ENCODE measurements at regions not wholly inside any gene's neighbourhood (a gene's known extent, or its start where the extent isn't known, plus 50 kb on each side); places are given as distances from the start of the nearest gene placed in this dataset.

DNA sequence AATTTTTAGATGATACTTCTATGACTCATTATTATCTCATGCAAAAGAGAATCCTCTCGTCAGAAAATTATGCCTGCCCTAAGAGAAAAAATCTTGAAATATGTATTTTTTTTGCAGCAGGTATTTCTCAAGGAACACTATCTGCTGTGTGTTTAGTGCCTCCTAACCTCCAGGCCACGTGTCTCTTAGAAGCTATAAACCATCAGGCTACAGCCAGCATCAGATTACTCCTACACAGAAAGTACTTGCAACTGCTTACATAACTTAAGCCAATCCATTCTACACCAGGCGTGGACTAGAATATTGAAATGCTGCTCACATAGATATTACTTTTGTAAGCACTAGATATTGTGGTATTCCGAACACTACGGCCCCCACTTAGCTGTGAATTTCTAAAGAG lies 933.4 kb downstream of the PLA2G4A start:
- Histone ChIP-seq H3K27me3 (replicated peaks; ENCODE audit: control insufficient read depth, insufficient read depth, low read length) (no peaks in the 10 kb centered on the region), H3K4me3 (replicated peaks; ENCODE audit: low read depth, low read length) (no peak overlapping the region), H3K36me3 (ENCODE audit: control insufficient read depth, insufficient read depth, low read length) (no peaks in the 10 kb centered on the region)
- DNase-seq (ENCODE audit: extremely low read depth, insufficient read length), result no peak
- TF ChIP-seq, protein P1, sequence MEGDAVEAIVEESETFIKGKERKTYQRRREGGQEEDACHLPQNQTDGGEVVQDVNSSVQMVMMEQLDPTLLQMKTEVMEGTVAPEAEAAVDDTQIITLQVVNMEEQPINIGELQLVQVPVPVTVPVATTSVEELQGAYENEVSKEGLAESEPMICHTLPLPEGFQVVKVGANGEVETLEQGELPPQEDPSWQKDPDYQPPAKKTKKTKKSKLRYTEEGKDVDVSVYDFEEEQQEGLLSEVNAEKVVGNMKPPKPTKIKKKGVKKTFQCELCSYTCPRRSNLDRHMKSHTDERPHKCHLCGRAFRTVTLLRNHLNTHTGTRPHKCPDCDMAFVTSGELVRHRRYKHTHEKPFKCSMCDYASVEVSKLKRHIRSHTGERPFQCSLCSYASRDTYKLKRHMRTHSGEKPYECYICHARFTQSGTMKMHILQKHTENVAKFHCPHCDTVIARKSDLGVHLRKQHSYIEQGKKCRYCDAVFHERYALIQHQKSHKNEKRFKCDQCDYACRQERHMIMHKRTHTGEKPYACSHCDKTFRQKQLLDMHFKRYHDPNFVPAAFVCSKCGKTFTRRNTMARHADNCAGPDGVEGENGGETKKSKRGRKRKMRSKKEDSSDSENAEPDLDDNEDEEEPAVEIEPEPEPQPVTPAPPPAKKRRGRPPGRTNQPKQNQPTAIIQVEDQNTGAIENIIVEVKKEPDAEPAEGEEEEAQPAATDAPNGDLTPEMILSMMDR (IDR thresholded peaks at IDR 0.05; ENCODE audit: insufficient read depth, low read length, poor library complexity, severe bottlenecking), result no peak

DNA sequence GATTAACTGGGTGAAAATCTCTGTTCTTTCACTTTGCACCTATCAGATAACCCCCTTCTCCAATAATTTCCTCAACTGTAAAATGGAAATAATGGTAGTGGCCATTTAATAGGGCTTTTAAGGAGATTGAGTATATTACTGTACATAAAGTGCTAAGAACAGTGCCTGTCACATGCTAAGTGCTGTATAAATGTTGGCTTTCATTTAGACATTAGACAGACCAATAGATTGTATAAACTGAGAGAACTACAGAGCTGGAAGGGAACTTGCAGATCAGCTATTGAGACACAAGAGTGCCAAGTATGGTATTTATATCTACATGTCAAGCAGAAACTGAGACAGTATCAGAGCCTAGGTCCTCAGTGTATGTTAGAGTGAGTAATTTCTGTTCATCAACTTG lies 934.7 kb downstream of the PLA2G4A start:
- H3K4me3 ChIP-seq (replicated peaks; ENCODE audit: low read depth, low read length), result no peak overlapping the region
- no peak for DNase-seq (ENCODE audit: extremely low read depth, insufficient read length)
- TF ChIP-seq, protein P1 (IDR thresholded peaks at IDR 0.05; ENCODE audit: insufficient read depth, low read length, poor library complexity, severe bottlenecking), result no peak

DNA sequence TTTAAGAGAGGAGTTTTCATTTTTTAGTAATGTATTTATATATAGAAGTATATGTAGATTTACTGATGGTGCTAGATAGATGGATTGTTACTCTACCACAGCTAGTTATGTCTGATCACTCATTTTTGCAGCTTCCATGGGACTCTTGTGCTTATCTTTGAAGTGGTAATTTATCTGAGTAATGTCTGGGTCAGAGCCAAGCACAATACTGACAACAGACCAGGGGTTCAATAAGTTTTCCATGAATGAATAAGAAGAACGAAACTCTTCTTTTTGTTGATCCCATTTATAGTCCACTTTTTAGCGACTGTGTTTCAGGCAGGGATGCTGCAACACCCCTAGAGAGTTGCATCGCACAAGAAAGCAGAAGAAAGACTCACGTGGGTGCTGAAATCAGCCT lies 935.2 kb downstream of the PLA2G4A start:
- no peaks in the 10 kb centered on the region for H3K27me3 ChIP-seq (replicated peaks; ENCODE audit: control insufficient read depth, insufficient read depth, low read length)
- TF ChIP-seq, protein P1 (IDR thresholded peaks at IDR 0.05; ENCODE audit: insufficient read depth, low read length, poor library complexity, severe bottlenecking), result no peak
- no peaks in the 10 kb centered on the region for H3K36me3 ChIP-seq (ENCODE audit: control insufficient read depth, insufficient read depth, low read length)
- no peak for DNase-seq (ENCODE audit: extremely low read depth, insufficient read length)
- H3K4me3 ChIP-seq (replicated peaks; ENCODE audit: low read depth, low read length), result no peak overlapping the region

More for the DNA sequence above, 934.7 kb downstream of the PLA2G4A start:
- H3K36me3 ChIP-seq (ENCODE audit: control insufficient read depth, insufficient read depth, low read length), result no peaks in the 10 kb centered on the region
- H3K27me3 ChIP-seq (replicated peaks; ENCODE audit: control insufficient read depth, insufficient read depth, low read length), result no peaks in the 10 kb centered on the region

DNA sequence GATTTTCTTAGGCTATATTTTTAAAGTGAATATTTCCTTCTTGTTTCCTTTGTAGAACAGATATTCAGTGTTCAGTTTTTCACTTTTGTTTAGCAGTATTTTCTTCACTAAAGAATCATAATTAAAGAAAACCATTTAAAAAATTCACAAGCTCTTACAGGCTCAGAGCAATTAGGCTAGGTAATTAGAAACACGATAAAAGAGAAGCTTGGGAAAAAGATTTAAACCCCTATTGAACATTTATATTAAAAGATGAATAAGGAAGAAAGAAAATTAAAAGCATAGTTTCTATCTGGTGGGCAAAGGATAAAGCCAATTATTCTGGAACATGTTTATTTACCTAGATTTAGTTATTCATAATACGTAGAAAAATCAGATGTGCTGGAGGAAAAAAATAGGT lies 942.6 kb downstream of the PLA2G4A start:
- DNase-seq (ENCODE audit: extremely low read depth, insufficient read length), result no peak
- H3K4me3 ChIP-seq (replicated peaks; ENCODE audit: low read depth, low read length), result no peak overlapping the region
- TF ChIP-seq, protein P1 (IDR thresholded peaks at IDR 0.05; ENCODE audit: insufficient read depth, low read length, poor library complexity, severe bottlenecking), result no peak

DNA sequence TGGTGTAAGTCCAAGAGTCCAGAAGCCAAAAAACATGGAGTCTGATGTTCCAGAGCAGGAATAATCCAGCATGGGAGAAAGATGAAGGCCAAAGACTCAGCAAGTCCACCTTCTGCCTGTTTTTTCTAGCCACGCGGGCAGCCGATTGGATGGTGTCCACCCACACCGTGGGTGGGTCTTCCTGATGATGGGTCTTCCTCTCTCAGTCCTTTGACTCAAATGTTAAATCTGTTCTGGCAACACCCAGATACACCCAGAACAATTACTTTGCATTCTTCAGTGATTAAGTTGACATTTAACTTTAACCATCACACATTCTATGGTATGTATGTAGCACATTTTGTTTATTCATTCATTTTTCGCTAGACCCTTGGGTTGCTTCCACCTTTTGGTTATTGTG lies 944.4 kb downstream of the PLA2G4A start:
- TF ChIP-seq, protein P1 (IDR thresholded peaks at IDR 0.05; ENCODE audit: insufficient read depth, low read length, poor library complexity, severe bottlenecking), result no peak
- H3K4me3 ChIP-seq (replicated peaks; ENCODE audit: low read depth, low read length), result no peak overlapping the region
- H3K27me3 ChIP-seq (replicated peaks; ENCODE audit: control insufficient read depth, insufficient read depth, low read length), result no peaks in the 10 kb centered on the region
- DNase-seq (ENCODE audit: extremely low read depth, insufficient read length), result no peak
- no peaks in the 10 kb centered on the region for H3K36me3 ChIP-seq (ENCODE audit: control insufficient read depth, insufficient read depth, low read length)

More for the DNA sequence above, 942.6 kb downstream of the PLA2G4A start:
- Histone ChIP-seq H3K27me3 (replicated peaks; ENCODE audit: control insufficient read depth, insufficient read depth, low read length) (no peaks in the 10 kb centered on the region), H3K36me3 (ENCODE audit: control insufficient read depth, insufficient read depth, low read length) (no peaks in the 10 kb centered on the region)

DNA sequence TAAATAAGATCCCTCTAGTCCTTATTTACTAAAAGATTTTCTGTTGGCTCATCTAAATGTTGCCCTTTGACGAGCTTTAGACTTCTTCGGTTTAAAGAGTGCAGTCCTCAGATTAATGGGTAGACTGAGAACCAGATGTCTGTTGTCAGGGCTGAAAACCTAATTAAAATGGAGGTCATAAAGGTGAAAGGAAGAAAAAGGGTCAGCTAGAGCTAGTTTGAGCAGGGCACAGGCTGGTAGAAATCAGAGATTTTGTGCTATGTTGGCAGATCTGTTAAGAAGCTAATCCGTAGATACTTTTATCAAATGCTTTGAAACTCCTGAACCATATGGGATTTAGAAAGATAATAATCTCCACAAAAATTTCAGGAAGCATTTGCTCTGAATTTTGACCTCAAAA lies 959.0 kb downstream of the PLA2G4A start:
- no peaks in the 10 kb centered on the region for H3K27me3 ChIP-seq (replicated peaks; ENCODE audit: control insufficient read depth, insufficient read depth, low read length)

More for the DNA sequence above, 959.0 kb downstream of the PLA2G4A start:
- no peaks in the 10 kb centered on the region for H3K36me3 ChIP-seq (ENCODE audit: control insufficient read depth, insufficient read depth, low read length)
- TF ChIP-seq, protein P1 (IDR thresholded peaks at IDR 0.05; ENCODE audit: insufficient read depth, low read length, poor library complexity, severe bottlenecking), result no peak
- no peak for DNase-seq (ENCODE audit: extremely low read depth, insufficient read length)
- no peak overlapping the region for H3K4me3 ChIP-seq (replicated peaks; ENCODE audit: low read depth, low read length)

Measured in GM06990 (cell line).